Immature natural killer cell (primary cell): ENCODE measurements at regions not wholly inside any gene's neighbourhood (a gene's known extent, or its start where the extent isn't known, plus 50 kb on each side); places are given as distances from the start of the nearest gene placed in this dataset.

Source experiments
- DNase-seq, 3 donors: peaks; one replicate each; pipeline ENCODE4 v3.0.0; 2022; ENCODE audit warnings: mixed read lengths in 1 of 3
- H3K27ac Mint-ChIP-seq, 6 donors: one replicate each; pipeline ENCODE4 v1.8.0; 2020; ENCODE audit warnings: mixed read lengths in 6 of 6, mild to moderate bottlenecking in 5 of 6, inconsistent platforms in 4 of 6, moderate library complexity in 3 of 6
- H3K27me3 Mint-ChIP-seq, 3 donors: one replicate each; pipeline ENCODE4 v1.8.0; 2020 to 2021; ENCODE audit warnings: low read depth in 3 of 3, mild to moderate bottlenecking in 3 of 3, mixed read lengths in 3 of 3, moderate library complexity in 3 of 3, inconsistent platforms in 1 of 3
- H3K36me3 Mint-ChIP-seq, 3 donors: one replicate each; pipeline ENCODE4 v1.8.0; 2020; ENCODE audit warnings: mixed read lengths in 3 of 3, inconsistent platforms in 2 of 3, mild to moderate bottlenecking in 2 of 3
- H3K4me1 Mint-ChIP-seq, 2 donors: one replicate each; pipeline ENCODE4 v1.8.0; 2020; ENCODE audit warnings: inconsistent platforms in 2 of 2, mild to moderate bottlenecking in 2 of 2, mixed read lengths in 2 of 2, moderate library complexity in 1 of 2
- H3K4me3 Mint-ChIP-seq, 5 donors: one replicate each; pipeline ENCODE4 v1.8.0; 2020; ENCODE audit warnings: mild to moderate bottlenecking in 5 of 5, mixed read lengths in 5 of 5, inconsistent platforms in 3 of 5, moderate library complexity in 3 of 5
- H3K9me3 Mint-ChIP-seq, 6 donors: one replicate each; pipeline ENCODE4 v1.8.0; 2020; ENCODE audit warnings: mild to moderate bottlenecking in 6 of 6, mixed read lengths in 6 of 6, inconsistent platforms in 4 of 6, moderate library complexity in 3 of 6

DNA sequence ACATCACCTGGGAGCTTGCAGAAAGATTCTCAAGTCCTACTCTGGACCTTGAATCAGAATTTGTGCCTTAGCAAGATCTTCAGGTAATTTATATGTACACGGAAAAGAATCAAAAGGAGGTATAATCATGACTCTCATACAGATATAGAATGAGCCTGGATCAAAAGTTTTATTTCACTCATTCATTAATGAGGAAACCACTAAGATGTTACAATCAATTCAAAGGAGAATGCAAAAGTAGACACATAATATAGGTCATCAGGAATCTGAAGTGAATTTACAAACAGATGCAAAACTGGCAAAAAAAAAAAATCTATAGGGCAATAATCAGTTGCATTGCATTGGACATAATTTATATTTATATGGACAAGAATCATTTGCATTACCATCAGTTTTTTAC lies 195.4 kb upstream of the TLE3 start:
- H3K9me3 Mint-ChIP-seq: peaks cover 0 to 2% (median 0%) of the 10 kb centered on the region in 6 donors
- H3K27me3 Mint-ChIP-seq: peaks cover 8 to 22% (median 22%) of the 10 kb centered on the region in 3 donors
- no peaks in the 10 kb centered on the region for H3K36me3 Mint-ChIP-seq
- H3K4me3 Mint-ChIP-seq: no peak overlapping the region
- no peak for DNase-seq
- peaks cover 0 to 6% of the 10 kb centered on the region in 2 donors for H3K4me1 Mint-ChIP-seq
- H3K27ac Mint-ChIP-seq: no peak overlapping the region

DNA sequence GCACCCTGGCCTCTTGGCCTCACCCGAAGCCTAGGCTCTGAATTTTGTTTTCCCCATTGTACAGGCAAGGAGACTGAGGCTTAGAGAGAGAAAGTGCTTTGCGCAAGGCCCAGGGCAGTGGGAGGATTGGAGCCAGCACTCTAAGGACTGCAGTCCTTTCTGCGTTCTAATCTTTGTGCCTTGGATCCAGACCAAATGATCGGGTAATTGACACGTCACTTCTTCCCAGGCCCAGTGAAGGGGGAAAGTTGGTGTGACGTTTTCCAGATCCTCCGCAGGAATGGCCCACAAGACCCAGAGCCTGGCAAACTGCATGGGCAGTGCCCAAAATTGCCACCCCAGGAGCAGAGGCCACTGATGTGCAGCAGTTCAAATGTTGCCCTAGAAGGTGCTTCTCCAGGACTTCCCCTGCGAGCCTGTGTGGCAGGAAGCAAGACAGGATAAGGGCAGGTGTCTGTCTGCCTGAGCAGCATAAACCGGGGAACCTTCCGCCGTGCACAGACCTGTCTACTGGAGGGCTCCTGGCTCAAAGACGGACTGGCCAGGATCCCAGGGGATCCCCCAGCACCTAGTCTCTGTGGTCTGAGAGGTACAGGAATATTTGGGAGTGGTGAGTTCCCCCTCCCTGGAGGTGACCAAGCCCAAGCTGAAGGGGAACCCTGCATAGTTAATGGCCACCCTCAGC lies 194.5 kb upstream of the TLE3 start:
- no peaks in the 10 kb centered on the region for H3K36me3 Mint-ChIP-seq
- H3K4me3 Mint-ChIP-seq: no peak overlapping the region
- H3K27me3 Mint-ChIP-seq: peaks cover 8 to 21% (median 20%) of the 10 kb centered on the region in 3 donors
- peaks cover 0 to 2% (median 0%) of the 10 kb centered on the region in 6 donors for H3K9me3 Mint-ChIP-seq
- no peak for DNase-seq
- peaks cover 0 to 6% of the 10 kb centered on the region in 2 donors for H3K4me1 Mint-ChIP-seq
- no peak overlapping the region for H3K27ac Mint-ChIP-seq

DNA sequence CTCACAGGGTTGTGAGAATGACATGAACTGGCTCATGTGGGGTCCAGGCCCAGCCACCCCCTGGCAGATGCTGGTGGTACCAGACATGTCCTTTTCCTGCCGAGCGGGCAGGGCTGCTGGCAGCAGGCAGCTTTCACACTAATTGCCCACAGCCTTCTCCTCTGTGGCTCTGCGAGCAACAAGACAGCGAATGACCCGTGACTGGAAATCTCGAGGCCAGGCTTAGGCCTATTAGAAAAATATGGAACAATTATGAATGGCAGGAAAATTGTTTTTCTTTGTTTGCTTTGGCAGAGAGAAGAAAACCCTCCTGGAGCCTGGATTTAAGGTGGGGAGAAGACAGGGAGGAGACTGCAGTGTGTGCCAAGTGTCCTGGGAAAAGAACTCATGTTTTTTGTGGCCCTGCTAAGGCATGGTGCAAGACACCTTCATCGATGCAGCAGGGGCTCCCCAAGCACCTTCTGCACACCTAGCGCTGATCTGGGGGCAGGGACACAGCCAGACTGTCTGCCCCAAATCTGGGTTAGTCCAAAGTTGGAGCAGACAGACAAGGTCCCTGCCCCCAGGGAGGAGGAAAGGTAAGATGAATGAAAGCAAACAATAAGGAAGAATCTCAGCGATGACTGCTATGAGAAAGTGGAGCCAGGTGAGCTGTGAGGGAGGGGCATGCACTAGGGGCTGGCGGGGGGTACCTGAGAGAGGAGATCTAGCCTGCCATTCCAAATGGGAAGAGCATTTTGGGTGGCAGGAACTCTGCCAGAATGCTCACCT lies 193.8 kb upstream of the TLE3 start:
- H3K4me1 Mint-ChIP-seq: peaks cover 0 to 5% of the 10 kb centered on the region in 2 donors
- H3K36me3 Mint-ChIP-seq: no peaks in the 10 kb centered on the region
- H3K9me3 Mint-ChIP-seq: peaks cover 0 to 2% (median 0%) of the 10 kb centered on the region in 6 donors
- no peak overlapping the region for H3K4me3 Mint-ChIP-seq
- H3K27ac Mint-ChIP-seq: no peak overlapping the region
- no peak for DNase-seq
- H3K27me3 Mint-ChIP-seq: peaks cover 4 to 25% (median 24%) of the 10 kb centered on the region in 3 donors

DNA sequence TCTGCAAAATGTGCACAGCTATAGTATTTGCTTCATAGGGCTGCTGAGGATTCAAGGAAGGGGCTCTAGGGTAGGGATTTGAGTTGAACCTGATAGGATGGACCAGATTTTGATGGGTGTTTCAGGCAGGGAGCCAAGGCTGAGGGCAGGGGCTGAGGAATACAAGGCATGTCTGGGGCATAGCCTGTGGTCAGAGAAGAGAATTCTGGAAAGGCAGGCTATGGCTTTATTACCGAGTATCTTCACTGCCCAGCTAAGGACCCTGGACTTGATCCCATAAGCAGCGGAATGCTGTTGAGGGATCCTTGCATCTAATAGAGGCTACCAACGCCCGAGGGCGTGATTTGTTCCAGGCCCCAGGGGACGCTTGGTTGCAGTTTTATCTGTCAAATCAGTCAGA lies 193.0 kb upstream of the TLE3 start:
- Mint-ChIP-seq H3K36me3 (no peaks in the 10 kb centered on the region), H3K4me3 (no peak overlapping the region), H3K4me1 (no peaks in the 10 kb centered on the region), H3K9me3 (peaks cover 0 to 2% (median 0%) of the 10 kb centered on the region in 6 donors), H3K27ac (no peak overlapping the region), H3K27me3 (peaks cover 4 to 24% (median 19%) of the 10 kb centered on the region in 3 donors)
- DNase-seq: no peak

DNA sequence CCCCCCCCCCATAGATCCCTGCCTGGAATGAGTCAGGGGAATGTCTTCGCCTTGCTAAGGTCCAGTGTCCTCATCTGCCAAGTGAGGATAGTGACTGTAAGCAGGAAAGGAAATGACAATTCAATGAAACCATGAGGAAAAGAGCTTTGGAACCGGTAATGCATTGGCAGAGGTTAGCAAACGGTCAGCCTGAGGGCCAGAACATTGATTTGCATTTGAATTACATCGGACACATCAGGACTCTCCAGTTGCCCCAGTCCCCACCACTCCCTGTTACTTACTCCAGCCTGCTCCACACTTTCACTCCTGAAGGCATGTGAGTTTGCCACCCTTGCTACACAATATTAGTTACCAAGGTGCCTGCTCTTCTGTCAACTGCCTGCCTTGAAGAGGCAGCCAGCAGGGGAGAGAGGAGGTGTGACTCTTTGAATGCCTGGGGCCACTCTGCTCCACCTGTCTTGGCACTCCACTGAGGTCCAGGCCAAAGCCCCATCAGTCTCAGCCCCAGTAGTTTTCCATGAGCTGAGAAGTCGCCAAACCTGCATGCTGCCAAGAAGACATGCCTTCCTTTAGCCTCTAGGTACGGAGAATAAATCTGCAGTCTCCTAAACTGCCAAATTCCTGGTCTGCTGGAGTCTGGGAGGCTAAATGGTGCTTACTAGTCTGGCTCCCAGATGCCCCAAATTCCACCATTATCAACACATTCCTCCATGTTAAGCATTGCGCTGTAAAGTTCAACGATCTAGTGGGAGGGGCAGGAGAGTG lies 191.7 kb upstream of the TLE3 start:
- no peak overlapping the region for H3K27ac Mint-ChIP-seq
- no peak for DNase-seq
- H3K4me3 Mint-ChIP-seq: no peak overlapping the region
- H3K36me3 Mint-ChIP-seq: no peaks in the 10 kb centered on the region
- peaks cover 0 to 2% (median 0%) of the 10 kb centered on the region in 6 donors for H3K9me3 Mint-ChIP-seq
- peaks cover 3 to 5% of the 10 kb centered on the region in 2 donors for H3K4me1 Mint-ChIP-seq
- H3K27me3 Mint-ChIP-seq: peaks cover 3 to 23% (median 19%) of the 10 kb centered on the region in 3 donors

DNA sequence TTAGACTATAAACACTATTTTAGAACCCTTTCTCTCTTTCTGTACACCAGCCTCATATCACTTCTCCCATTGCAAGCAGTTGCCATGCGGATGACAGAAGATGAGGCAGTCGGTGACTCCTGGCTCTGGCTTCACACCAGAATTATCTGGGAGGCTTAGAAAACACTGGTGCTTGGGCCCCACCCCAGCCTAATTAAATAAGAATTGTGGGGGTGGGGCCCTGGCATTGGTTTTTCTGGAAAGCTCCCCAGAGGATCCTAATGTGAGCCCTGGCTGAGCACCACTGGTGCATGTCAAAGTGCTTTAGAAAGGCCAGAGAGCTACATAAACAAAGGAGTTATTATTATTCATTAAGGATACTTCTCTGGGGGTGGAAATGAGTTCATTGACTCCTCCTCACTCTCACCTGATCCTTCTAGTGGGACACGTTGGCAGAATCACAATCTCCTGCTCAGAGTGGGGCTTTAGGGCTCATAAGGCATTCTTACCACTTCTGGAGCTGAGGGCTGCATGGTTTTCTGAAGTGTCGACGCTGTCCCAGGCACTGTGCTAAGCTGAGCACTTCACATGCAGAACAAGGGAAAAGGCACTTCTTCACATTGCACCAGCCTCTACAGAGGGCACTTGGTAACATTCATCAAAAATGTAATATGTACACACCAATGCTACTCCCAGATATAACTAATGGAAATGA lies 188.5 kb upstream of the TLE3 start:
- peaks cover 0 to 21% (median 18%) of the 10 kb centered on the region in 3 donors for H3K27me3 Mint-ChIP-seq
- H3K4me1 Mint-ChIP-seq: peaks cover 3 to 5% of the 10 kb centered on the region in 2 donors
- no peak overlapping the region for H3K4me3 Mint-ChIP-seq
- peak overlapping the region in 1 of 6 donors; percentile 16 for H3K27ac Mint-ChIP-seq
- H3K36me3 Mint-ChIP-seq: no peaks in the 10 kb centered on the region
- no peaks in the 10 kb centered on the region for H3K9me3 Mint-ChIP-seq
- DNase-seq: no peak

DNA sequence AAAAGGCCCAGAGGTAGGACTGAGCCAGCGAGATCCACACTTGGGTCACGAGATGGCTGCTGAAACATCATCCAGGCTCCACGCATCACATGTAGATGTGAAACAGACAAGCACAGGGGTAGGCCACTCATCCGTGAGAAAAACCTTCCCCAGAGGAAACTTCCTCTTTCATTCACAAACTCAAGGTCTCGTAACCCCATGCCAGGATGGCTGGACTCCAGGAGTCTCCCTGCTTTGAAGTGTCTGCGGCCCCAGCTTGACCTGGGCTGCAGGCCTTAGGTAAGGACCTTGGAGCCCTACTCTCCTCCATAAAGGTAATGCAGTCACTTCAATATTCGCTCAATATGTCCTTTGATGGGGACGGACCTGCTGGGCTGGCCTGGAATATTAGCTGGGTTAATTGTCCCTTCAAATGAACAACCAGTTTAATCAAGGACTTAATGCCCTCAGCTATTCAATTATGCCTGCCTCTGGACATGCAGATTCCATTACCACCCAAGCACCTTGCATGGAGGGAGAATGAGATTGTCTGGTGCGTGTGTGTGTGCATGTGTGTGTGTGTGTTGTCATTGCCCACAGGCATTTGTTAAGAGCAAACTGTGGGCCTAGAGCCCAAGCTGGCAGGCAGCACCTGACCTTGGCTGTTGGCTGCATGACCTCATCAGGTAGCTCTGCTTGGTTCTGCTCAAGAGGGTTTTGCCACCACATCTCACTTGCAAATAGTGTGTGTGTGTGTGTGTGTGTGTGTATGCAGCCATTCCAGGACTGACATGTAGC lies 186.9 kb upstream of the TLE3 start:
- Mint-ChIP-seq H3K9me3 (no peaks in the 10 kb centered on the region), H3K27me3 (peaks cover 0 to 16% (median 14%) of the 10 kb centered on the region in 3 donors), H3K4me3 (no peak overlapping the region), H3K4me1 (peaks cover 3 to 5% of the 10 kb centered on the region in 2 donors), H3K27ac (no peak overlapping the region), H3K36me3 (no peaks in the 10 kb centered on the region)
- DNase-seq: no peak

DNA sequence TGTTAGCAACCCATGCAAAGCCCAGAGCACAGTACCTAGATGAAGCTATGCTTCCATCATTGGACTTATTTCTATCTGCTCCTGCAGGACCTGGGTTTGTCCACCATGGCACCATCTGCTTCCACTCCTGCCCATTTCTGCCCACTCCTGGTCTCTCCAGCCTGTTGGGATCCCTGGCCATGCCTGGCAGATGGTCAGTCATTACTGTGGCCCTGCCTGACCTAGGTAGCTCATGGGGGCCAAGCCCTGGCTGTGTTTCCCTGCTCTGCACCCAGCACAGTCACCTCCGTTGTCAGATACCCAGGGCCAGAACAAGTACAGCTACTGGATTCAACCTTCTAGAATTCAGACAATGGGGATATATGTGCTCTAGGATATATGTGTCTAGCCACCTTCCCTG lies 185.8 kb upstream of the TLE3 start:
- DNase-seq: no peak
- Mint-ChIP-seq H3K9me3 (no peaks in the 10 kb centered on the region), H3K27me3 (peaks cover 2 to 14% (median 12%) of the 10 kb centered on the region in 3 donors), H3K36me3 (no peaks in the 10 kb centered on the region), H3K4me3 (no peak overlapping the region), H3K4me1 (peaks cover 3 to 5% of the 10 kb centered on the region in 2 donors), H3K27ac (no peak overlapping the region)

DNA sequence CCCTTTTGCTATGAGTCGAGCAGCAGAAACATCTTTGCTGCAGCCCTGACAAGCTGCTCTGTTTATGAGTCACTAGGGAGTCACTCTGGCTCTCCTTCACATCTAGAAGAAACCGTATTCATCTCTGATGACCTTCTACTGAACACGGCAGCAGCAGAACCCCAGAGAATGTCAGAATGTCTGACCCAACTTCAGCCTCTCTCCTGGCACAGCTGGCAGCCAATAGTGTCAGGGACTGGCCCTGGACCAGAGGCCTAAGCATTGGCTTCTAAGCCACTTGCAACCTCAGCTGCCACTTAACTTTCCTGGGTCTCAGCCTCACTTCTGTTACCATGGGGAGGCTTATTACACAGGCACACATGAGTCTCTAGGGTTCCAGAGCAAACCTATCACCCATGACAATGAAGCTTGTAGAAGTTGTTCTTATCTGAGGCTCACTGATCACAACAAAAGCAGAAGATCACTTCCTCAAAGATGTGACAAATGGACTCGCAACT lies 184.1 kb upstream of the TLE3 start:
- DNase-seq: no peak
- Mint-ChIP-seq H3K27ac (no peak overlapping the region), H3K4me3 (no peak overlapping the region)

DNA sequence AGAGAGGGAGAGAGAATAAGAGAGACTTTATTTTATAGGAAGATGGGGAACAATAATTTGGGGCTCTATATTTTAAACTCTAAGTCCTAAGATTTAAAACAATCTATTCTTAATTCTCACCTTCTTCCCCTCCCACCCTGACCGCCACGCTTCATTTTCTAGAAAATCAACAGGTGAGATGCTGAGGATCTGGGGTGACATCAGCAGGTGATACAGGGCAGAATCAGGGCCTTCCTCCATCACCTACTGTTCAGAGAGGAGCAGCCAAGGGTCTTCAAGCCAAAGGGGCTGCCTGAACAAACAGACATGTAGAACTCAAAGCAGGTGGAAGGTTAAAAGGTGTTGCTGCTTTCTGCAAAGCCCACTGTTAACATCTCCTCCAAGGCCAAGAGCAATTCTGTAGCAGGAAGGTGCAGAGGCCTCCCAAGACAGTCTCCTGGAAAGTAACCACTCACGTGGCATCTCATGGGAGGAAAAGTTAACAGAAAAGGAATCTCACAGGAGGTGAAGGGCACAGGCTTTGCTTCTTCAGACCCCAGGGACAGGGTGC lies 183.6 kb upstream of the TLE3 start:
- Mint-ChIP-seq H3K27me3 (peaks cover 2 to 12% (median 8%) of the 10 kb centered on the region in 3 donors), H3K9me3 (no peaks in the 10 kb centered on the region), H3K27ac (no peak overlapping the region), H3K4me1 (peaks cover 3 to 5% of the 10 kb centered on the region in 2 donors), H3K36me3 (no peaks in the 10 kb centered on the region), H3K4me3 (no peak overlapping the region)
- DNase-seq: no peak

More for the DNA sequence above, 184.1 kb upstream of the TLE3 start:
- peaks cover 3 to 5% of the 10 kb centered on the region in 2 donors for H3K4me1 Mint-ChIP-seq
- H3K27me3 Mint-ChIP-seq: peaks cover 2 to 12% (median 9%) of the 10 kb centered on the region in 3 donors
- no peaks in the 10 kb centered on the region for H3K9me3 Mint-ChIP-seq
- no peaks in the 10 kb centered on the region for H3K36me3 Mint-ChIP-seq

DNA sequence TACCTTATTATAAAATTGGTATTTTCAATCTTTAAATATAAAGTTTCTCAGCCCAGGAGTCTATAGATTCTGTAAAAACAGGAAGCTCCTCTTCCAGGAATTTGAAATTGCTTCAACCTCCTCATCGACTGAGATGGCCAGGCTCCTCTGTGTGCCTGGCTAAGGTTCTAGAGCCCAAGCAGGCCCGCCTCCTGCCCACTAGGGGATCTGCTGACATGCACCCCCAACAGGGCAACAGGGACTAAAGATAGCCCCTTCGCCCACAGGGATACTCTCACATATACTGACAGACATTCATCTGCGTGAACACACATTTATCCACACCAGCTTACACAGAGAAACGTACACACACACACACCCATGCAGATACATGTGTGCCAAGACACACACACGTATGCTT lies 183.1 kb upstream of the TLE3 start:
- no peak for DNase-seq
- Mint-ChIP-seq H3K27ac (no peak overlapping the region), H3K36me3 (no peaks in the 10 kb centered on the region), H3K4me1 (peaks cover 3 to 5% of the 10 kb centered on the region in 2 donors), H3K4me3 (no peak overlapping the region), H3K27me3 (peaks cover 2 to 12% (median 8%) of the 10 kb centered on the region in 3 donors), H3K9me3 (no peaks in the 10 kb centered on the region)

DNA sequence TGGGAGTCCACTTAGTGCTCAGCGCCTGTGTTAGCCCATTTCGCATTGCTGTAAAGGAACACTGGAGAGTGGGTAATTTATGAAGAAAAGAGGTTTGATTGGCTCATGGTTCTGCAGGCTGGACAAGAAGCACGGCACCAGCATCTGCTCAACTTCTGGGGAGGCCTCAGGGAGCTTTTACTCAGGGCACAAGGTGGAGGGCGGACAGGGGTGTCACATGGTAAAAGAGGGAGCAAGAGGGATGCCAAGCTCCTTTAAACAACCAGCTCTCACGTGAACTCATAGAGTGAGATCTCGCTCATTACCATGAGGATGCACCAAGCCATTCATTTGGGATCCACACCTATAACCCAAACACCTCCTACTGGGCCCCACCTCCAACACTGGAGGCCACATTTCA lies 181.4 kb upstream of the TLE3 start:
- Mint-ChIP-seq H3K27me3 (peaks cover 2 to 10% (median 4%) of the 10 kb centered on the region in 3 donors), H3K4me1 (no peaks in the 10 kb centered on the region), H3K4me3 (no peak overlapping the region), H3K36me3 (peaks cover 0 to 3% (median 3%) of the 10 kb centered on the region in 3 donors), H3K27ac (no peak overlapping the region), H3K9me3 (no peaks in the 10 kb centered on the region)
- no peak for DNase-seq
